Cardiac fibroblast (primary cell): ENCODE measurements at regions not wholly inside any gene's neighbourhood (a gene's known extent, or its start where the extent isn't known, plus 50 kb on each side); places are given as distances from the start of the nearest gene placed in this dataset.
"Not testable (repeated sequence)": the region's sequence is repeated elsewhere in the genome, so short reads cannot be mapped to it uniquely, and the experiment has no call there.

Experiments
- DNase-seq, 2 donors: peaks; one replicate each; pipeline versions ENCODE4 v3.0.0 to v3.0.0-alpha.2; 2010; ENCODE audit warnings: low read depth in 2 of 2
- H3K4me3 ChIP-seq, 2 donors: replicated peaks in 1 of 2; 1 replicate in 1 of 2; 2 replicates in 1 of 2; pipeline ENCODE4 v1.5.1; 2011; ENCODE audit warnings: low read depth in 2 of 2, low read length in 2 of 2, mild to moderate bottlenecking in 2 of 2, moderate library complexity in 1 of 2
- TF ChIP-seq, protein P1 (sequence below): IDR thresholded peaks from one replicate; pipeline ENCODE4 v1.5.1; 2011; ENCODE audit warnings: low read depth, mild to moderate bottlenecking, low read length, inconsistent platforms

DNA sequence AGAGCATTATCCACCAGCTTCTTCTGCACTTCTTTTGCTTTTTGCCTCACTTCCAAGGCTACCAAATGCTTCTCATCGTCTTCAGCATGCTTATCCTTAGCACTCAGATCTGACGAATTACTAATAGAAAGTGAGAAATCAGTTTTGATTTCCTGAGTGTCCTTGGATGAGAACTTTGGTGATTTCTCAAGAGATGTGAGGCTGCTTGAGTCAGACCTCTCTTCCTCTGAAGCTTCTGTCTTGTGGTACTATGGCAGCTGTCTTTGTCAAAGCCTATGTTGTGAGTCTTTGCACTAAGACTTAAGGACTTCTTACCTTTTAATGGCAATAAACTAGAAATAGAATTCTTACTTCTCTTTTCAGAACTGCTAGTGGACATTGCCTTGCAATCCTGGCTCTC lies 169.9 kb downstream of the CPE start:
- peak in 1 of 2 donors; percentile 67 for DNase-seq
- TF ChIP-seq, protein P1, sequence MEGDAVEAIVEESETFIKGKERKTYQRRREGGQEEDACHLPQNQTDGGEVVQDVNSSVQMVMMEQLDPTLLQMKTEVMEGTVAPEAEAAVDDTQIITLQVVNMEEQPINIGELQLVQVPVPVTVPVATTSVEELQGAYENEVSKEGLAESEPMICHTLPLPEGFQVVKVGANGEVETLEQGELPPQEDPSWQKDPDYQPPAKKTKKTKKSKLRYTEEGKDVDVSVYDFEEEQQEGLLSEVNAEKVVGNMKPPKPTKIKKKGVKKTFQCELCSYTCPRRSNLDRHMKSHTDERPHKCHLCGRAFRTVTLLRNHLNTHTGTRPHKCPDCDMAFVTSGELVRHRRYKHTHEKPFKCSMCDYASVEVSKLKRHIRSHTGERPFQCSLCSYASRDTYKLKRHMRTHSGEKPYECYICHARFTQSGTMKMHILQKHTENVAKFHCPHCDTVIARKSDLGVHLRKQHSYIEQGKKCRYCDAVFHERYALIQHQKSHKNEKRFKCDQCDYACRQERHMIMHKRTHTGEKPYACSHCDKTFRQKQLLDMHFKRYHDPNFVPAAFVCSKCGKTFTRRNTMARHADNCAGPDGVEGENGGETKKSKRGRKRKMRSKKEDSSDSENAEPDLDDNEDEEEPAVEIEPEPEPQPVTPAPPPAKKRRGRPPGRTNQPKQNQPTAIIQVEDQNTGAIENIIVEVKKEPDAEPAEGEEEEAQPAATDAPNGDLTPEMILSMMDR, result no peak
- no peak overlapping the region for H3K4me3 ChIP-seq

DNA sequence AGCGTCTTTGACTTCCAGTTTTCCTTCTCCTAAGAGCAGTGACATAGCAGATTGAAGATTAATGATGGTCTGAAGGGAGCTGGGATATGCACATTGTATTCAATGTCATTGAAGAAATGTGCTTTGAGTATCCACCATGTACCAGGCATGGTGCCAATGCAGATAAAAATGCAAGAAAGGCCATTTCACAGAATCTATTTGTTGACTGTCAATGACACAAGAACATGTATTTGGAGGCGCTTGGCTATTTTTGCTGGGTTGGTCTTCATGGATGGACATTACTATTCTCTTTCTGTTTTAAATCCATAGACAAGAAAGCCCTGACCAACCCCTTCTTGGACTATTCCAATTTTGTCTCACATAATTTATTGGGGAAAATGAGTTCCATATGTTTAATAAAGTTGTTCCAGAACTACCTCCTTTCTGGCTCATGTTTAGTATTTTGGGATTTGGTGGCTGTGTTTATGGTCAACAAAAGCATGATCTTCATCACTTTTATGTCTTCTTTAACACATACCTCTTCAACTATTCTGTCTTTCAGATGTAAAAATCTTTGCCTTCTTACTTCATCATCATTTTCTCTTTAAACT lies 174.5 kb downstream of the CPE start:
- TF ChIP-seq, protein P1, result no peak
- H3K4me3 ChIP-seq, result no peak overlapping the region
- DNase-seq, result no peak

DNA sequence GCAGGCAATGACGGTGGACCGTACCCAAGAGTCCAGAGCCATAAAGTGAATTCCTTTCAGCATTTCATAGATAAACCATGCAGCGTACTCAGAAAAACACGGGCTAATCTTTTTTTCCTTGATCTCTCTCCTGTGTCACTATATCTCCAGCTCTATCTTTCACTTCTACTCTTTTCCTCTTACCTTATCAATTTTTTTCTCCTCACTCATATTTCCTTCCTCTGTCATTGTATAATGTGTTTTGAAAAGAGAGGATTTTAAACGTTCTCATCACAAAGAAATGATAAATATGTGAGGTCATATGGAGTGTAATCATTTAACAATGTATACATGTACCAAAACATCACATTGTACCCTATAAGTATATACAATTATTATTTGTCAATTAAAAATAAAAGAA lies 176.5 kb downstream of the CPE start:
- H3K4me3 ChIP-seq, result no peak overlapping the region
- TF ChIP-seq, protein P1, result no peak
- DNase-seq, result peak in 1 of 2 donors; percentile 23

DNA sequence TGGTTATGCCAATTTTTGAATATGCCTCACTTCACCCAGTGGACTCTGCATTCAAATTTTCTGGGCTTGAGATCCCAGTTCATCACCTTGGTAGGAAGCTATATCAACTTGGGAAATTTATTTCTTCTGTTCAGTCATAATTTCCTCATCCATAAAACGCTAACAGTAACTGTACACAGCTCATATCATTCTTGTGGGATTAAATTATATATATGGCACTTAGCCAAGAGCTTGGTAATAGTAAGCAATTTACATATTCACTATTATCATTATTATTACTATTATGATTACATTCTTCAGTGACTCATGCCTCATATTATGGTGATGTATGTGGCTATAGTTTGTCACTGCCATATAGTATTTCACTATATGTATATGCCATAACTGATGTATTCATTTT lies 177.6 kb downstream of the CPE start:
- no peak overlapping the region for H3K4me3 ChIP-seq

DNA sequence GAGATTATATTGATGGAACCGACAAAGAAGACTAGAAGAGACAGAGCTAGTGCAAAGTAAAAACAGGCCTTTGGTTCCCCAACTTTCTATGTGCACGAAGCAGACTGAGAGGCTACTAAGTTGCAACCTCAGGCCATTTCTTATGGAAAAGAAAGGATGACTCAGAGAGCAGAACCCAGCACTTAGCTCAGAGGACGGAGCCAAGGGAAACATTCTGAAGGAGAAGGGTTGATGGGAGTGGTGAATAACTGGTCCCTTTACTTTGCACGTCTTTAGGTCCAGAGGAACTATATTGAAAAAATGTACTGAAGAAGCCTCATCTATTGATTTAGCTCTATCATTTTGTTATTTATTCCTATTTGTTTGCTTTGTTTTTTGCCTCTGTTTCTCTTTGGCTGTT lies 182.1 kb downstream of the CPE start:
- no peak overlapping the region for H3K4me3 ChIP-seq
- DNase-seq, result peak in 1 of 2 donors; percentile 80
- TF ChIP-seq, protein P1, result no peak

More for the DNA sequence above, 177.6 kb downstream of the CPE start:
- peak in 1 of 2 donors; percentile 25 for DNase-seq
- TF ChIP-seq, protein P1, result no peak

DNA sequence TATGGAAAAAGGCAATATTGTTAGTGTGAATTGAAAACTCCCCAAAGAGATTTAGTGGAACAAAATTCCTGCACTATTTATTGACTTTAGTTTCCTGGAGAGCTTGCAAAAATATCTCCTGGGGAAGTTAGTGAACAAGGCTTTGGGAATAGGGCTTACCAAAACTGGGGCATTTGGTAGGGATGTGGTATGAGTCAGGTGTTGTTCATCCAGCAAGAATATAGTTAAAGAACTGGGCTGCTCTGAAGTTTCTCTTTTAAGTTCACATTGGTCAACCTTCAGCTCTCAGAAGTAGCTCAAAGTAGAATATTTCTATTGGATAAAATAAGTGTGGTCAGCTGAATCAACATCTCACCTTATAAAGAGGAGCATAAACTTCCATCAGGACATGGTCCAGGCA lies 185.0 kb downstream of the CPE start:
- DNase-seq, result peak in 1 of 2 donors; percentile 67
- H3K4me3 ChIP-seq, result no peak overlapping the region
- TF ChIP-seq, protein P1, result no peak

DNA sequence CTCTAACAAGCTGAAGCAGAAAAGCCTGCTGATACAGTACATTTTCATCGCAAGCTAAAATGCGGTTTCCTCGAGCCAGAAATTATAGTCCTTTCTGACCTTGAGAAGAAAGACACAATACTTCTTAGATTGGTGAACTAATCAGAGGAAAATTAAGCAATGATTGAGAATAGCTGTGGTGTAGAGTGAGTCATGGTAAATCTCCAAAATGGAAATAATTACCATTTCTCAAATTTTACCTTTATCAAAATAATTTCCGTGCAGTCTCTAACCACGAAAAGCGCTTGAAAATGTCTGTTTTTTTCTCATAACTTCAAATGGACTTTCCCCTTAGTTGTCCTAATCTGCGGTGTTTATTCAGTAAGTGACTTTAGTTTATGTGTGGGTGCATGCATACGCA lies 190.2 kb downstream of the CPE start:
- TF ChIP-seq, protein P1, result no peak
- H3K4me3 ChIP-seq, result no peak overlapping the region
- DNase-seq, result no peak

DNA sequence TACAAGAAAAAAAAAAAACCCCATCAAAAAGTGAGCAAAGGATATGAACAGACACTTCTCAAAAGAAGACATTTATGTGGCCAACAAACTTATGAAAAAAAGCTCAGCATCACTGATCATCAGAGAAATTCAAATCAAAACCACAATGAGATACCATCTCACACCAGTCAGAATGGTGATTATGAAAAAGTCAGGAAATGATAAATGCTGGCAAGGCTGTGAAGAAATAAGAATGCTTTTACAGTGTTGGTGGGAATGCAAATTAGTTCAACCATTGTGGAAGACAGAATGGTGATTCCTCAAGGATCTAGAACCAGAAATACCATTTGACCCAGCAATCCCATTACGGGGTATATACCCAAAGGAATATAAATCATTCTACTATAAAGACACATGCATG lies 192.7 kb downstream of the CPE start:
- H3K4me3 ChIP-seq, result not testable (repeated sequence)
- peak in 1 of 2 donors; percentile 18 for DNase-seq
